ENCODE measurements at regions not wholly inside any gene's neighbourhood (a gene's known extent, or its start where the extent isn't known, plus 50 kb on each side); places are given as distances from the start of the nearest gene placed in this dataset.
"Not testable (repeated sequence)": the region's sequence is repeated elsewhere in the genome, so short reads cannot be mapped to it uniquely, and the experiment has no call there.

- FAIRE-seq (no peak), DNase-seq (ENCODE audit: low spot score in 2 of 2) (no peak)
These were observed 184.6 kb downstream of the AEBP2 start for GRCh38 chr12:19623751-19624399.

GRCh38 chr12:19624491-19624890 lies 185.2 kb downstream of the AEBP2 start:
- DNase-seq (ENCODE audit: low spot score in 2 of 2) (no peak), FAIRE-seq (no peak)

- FAIRE-seq; DNase-seq (ENCODE audit: low spot score in 2 of 2): not testable (repeated sequence)
These were observed 186.3 kb downstream of the AEBP2 start for GRCh38 chr12:19625551-19625950.

- DNase-seq (ENCODE audit: low spot score in 2 of 2), result no peak
- FAIRE-seq, result no peak
These were observed 188.4 kb downstream of the AEBP2 start for GRCh38 chr12:19627719-19628118.

DNA sequence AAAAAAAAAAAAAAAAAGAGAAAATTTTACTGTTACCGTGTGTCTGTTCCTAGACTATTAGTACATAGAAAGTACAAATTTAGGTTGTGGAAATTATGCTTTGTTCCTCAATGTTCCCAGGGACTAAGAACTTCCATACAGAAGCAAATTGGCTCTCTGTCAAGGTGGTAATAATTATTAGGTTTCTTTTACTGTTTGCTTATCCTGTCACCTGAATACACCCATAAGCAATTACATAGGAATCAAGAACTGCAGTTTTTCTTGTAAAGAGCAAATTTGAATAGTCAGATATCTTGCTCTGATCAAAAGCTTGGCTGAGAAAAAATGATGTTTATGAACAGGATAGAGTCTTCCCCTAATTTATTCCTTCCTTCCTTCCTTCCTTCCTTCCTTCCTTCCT lies 191.2 kb downstream of the AEBP2 start:
- no peak for DNase-seq (ENCODE audit: low spot score in 2 of 2)
- FAIRE-seq, result no peak

DNA sequence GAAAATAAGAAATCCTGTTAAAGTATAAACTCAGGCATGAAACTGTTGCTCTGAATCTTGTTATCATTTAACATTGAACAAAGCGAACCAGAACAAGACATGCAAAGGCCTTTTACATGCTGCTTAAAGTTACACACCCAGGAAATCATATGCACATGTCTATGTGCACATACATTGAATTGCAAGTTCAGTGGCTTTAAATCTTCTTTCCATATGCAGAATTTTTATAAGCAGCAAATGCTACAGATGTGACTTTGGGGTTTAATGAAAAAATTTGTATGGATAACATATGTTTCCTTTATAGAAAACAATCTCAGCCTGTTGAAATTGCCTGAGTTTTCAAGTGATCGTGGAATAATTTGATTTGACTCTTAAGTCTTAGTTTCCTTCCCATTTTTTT lies 193.9 kb downstream of the AEBP2 start:
- DNase-seq (ENCODE audit: low spot score in 2 of 2) (no peak), FAIRE-seq (no peak)

DNA sequence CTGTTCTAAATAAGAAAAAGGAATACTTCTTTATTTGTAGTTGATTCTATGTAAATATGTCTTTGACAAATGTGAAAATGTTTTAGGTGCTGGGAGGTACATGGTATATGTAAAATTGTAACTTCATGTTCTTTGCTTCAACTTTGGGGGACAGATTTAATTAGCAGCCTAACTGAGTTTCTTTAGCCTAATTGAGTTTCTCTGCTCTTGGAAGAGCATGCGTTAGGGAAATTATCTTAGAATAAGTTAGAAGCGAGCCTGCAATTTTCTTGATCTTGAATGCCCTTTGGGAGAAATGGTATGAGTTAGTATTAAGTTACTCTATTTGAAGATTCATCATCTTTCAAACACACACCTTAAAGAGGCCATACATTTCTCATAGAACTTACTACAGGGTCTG lies 194.3 kb downstream of the AEBP2 start:
- DNase-seq (ENCODE audit: low spot score in 2 of 2) (no peak), FAIRE-seq (no peak)

DNA sequence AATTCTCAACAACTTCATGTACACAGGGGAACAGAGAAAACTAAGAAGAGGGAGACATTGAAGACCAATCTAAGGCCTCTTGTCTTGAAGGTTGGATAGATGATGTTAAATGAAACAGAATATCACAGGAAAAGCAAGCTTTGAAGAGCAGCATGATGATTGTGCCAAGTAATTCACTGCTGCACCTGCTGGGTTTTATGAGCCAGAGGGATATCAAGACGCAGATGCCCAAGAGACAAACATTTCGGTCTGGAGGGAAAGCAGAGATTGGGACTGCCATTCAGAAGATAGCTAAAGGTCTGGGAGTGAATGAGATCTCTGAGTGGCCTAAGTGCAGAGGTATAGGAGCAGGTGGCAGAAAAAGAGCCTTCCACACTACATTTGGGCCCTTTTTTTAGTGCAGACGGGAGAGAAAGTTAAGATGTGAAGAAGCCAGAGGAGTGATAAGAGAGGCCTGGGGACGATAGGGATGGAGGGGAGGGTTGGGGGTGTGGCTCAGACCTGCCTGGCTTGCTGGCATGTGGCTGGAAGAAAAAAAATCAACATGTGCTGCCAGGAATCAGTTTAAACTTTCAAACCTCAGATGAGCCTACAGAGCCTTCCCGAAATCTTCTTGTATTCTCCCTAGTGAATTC lies 200.6 kb downstream of the AEBP2 start:
- DNase-seq (ENCODE audit: low spot score in 2 of 2), result no peak

GRCh38 chr12:19641235-19642080 lies 202.2 kb downstream of the AEBP2 start:
- DNase-seq (ENCODE audit: low spot score in 2 of 2), result no peak

More for the DNA sequence above, 200.6 kb downstream of the AEBP2 start:
- no peak for FAIRE-seq

DNA sequence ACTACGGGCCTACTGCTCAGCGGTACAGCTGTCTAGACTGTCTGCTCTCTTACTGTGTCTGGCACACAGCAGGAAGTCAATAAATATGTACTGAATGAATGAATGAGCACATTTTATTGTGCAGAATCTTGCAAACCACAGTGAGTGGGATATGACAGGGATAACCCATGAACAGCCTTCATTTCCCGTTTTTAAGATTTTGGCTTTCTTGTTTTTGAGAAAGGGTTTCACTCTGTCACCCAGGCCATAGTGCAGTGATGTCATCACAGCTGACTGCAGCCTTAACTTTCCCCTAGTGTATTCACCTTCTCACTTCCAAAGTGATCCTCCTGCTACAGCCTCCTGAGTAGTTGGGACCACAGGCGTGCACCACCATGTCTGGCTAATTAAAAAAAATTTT lies 203.1 kb downstream of the AEBP2 start:
- FAIRE-seq, result no peak
- DNase-seq (ENCODE audit: low spot score in 2 of 2), result no peak

More at GRCh38 chr12:19641235-19642080, 202.2 kb downstream of the AEBP2 start:
- no peak for FAIRE-seq

DNA sequence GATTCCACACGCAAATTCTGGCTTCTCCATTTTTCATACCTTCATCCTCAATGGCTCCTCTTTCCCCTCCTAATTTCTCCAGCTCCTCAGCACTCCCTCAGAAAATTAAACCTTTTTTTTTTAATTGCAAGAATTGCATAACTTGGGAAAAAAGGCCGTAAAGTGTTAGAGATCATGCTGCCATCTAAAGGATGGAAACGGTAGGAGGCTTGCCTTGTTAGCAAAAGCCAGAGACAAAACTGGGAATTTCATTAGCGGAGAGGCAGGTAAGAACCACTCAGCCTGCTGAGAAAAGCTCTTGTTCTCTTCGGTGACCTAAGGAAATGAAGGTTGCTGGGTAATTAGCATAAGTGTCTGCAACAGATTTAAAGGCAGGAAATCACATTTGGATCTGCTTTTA lies 204.3 kb downstream of the AEBP2 start:
- FAIRE-seq, result no peak
- DNase-seq (ENCODE audit: low spot score in 2 of 2), result peak in 1 of 2 donors; percentile 48

DNA sequence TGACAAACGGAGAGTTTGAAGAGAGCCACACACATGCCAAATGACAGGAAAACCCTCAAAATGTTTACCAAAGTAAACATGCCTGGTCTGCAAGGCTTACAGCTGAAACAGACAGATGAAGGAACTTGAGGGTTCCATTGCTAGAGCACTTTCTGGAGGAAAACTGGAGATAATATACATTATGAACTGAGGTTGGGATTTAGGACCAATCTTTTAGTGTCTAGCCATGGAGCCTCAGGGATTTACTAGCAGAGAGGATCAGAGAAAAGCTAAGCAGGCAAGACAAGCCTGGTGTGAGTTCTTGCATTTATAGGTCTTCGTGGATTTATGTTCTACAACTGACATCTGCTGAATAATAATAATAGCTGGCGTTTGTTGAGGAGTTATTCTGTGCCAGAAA lies 205.3 kb downstream of the AEBP2 start:
- DNase-seq (ENCODE audit: low spot score in 2 of 2) (no peak), FAIRE-seq (no peak)

DNA sequence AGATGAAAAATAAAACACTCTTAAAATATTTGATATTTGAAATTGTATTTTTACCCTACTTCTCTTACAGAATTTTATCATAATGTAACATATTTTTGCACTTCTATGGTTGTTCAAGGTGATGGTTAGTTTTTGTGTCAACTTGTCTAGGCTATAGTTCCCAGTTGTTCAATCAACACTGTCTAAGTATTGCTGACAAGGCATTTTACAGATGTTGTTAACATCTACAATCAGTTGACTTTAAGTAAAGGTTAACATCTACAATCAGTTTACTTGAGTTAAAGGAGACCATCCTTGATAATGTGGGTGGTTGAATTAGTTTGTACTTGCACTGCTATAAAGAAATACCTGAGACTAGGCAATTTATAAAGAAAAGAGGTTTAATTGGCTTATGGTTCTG lies 206.5 kb downstream of the AEBP2 start:
- FAIRE-seq (no peak), DNase-seq (ENCODE audit: low spot score in 2 of 2) (no peak)

DNA sequence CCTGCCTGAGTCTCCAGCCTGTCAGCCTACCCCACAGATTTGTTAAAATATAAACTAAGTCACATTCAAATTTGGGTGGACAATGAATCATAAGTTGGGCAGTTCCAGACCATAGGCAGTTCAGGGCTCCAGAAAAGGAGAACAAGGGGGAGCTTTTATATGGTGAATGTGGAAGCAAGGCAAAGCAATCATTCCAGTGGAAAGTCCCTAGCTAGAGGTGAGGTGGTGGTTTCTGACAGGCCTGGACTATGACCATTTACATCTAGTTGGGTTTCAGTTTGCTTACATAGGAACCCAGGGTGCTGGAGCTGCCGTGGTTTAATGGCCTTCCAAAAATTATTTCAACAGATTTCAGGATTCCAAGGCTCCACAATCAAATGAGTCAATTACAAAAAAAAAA lies 207.3 kb downstream of the AEBP2 start:
- FAIRE-seq, result no peak
- DNase-seq (ENCODE audit: low spot score in 2 of 2), result no peak

GRCh38 chr12:19647806-19648556 lies 208.7 kb downstream of the AEBP2 start:
- DNase-seq (ENCODE audit: low spot score in 2 of 2), result no peak
- no peak for FAIRE-seq

DNA sequence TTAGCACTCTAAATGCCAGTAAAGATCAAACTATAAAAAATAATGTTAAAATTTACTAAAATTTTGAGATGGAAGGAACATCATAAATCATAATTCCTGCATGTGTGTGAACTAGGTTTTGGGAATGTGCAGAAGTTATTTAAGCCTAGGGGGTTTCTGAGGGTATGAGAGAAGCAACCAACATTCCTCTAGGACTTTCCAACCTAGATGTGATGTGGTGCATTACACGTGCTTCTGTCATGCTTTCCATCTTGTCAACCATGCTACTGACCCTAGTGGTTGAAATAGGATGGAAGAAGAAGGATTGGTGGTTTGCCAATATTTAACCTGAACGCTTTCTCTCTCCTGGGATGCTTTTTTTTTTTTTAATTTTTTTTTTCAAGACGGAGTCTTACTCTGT lies 209.3 kb downstream of the AEBP2 start:
- DNase-seq (ENCODE audit: low spot score in 2 of 2) (no peak), FAIRE-seq (no peak)

- FAIRE-seq (no peak), DNase-seq (ENCODE audit: low spot score in 2 of 2) (no peak)
These were observed 213.1 kb downstream of the AEBP2 start for GRCh38 chr12:19652386-19652785.

GRCh38 chr12:19654650-19655376 lies 215.5 kb downstream of the AEBP2 start:
- no peak for DNase-seq (ENCODE audit: low spot score in 2 of 2)
- no peak for FAIRE-seq

GRCh38 chr12:19657118-19657731 lies 217.9 kb downstream of the AEBP2 start:
- DNase-seq (ENCODE audit: low spot score in 2 of 2) (no peak), FAIRE-seq (no peak)

DNA sequence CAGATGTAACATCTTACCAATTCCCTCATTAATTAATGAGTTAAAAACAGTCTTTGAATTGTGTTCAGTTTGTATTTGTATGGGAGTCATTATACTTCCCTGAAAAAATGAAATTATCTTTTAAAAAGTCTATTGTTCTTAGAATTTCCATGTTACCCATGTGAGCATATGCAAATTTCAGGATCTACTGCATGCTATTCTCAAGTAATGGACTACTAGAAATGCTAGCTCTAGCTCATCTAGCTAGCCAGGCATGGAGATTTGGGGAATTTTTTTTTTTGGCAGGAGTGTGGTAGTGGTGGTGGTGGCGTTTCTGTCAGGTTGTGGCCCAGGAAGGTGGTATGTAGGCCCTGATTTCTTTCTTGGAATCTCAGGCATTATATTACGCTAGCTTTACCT lies 218.4 kb downstream of the AEBP2 start:
- FAIRE-seq (no peak), DNase-seq (ENCODE audit: low spot score in 2 of 2) (no peak)

Data from frontal cortex (tissue), 3 donors.